Natural killer cell (primary cell): ENCODE measurements at regions not wholly inside any gene's neighbourhood (a gene's known extent, or its start where the extent isn't known, plus 50 kb on each side); places are given as distances from the start of the nearest gene placed in this dataset.

ENCODE experiments used
- ATAC-seq, 3 donors: fragments of 150-1000 bp in 2 of 3; fragments of 200-7000 bp in 1 of 3; cut with Tn5 transposase; 1 replicate in 1 of 3; 2 replicates in 2 of 3; pipeline ENCODE4 v1.10.0; 2021; ENCODE audit warnings: mild to moderate bottlenecking in 2 of 3, moderate library complexity in 2 of 3
- DNase-seq, 2 donors: peaks; one replicate each; pipeline versions ENCODE4 v3.0.0 to v3.0.0-alpha.2; 2013 to 2021; ENCODE audit warnings: mixed read lengths in 1 of 2
- H3K27ac ChIP-seq: one replicate; pipeline ENCODE4 v1.5.1; 2013; ENCODE audit warnings: mild to moderate bottlenecking, low read length
- H3K27me3 ChIP-seq: one replicate; pipeline ENCODE4 v1.6.1; 2013; ENCODE audit warnings: low read length; ENCODE audit not compliant: control insufficient read depth, insufficient read depth
- H3K36me3 ChIP-seq: one replicate; pipeline ENCODE4 v1.6.1; 2013; ENCODE audit warnings: low read length; ENCODE audit not compliant: control insufficient read depth, insufficient read depth
- H3K4me1 ChIP-seq: one replicate; pipeline ENCODE4 v1.6.1; 2013; ENCODE audit warnings: low read length; ENCODE audit not compliant: control insufficient read depth, insufficient read depth
- H3K4me3 ChIP-seq: one replicate; pipeline ENCODE4 v1.5.1; 2013; ENCODE audit warnings: low read length
- H3K9me3 ChIP-seq: one replicate; pipeline ENCODE4 v1.6.1; 2013; ENCODE audit warnings: low read length; ENCODE audit not compliant: control insufficient read depth, insufficient read depth
- H3K27ac Mint-ChIP-seq, 2 donors: one replicate each; pipeline ENCODE4 v1.8.0; 2022; ENCODE audit warnings: mild to moderate bottlenecking in 2 of 2, mixed read lengths in 2 of 2, moderate library complexity in 1 of 2
- H3K27me3 Mint-ChIP-seq, 2 donors: one replicate each; pipeline ENCODE4 v1.8.0; 2022; ENCODE audit warnings: low read depth in 2 of 2, mixed read lengths in 2 of 2
- H3K36me3 Mint-ChIP-seq: one replicate; pipeline ENCODE4 v1.8.0; 2022; ENCODE audit warnings: mixed read lengths
- H3K4me1 Mint-ChIP-seq, 2 donors: one replicate each; pipeline ENCODE4 v1.8.0; 2022; ENCODE audit warnings: mixed read lengths in 2 of 2
- H3K4me3 Mint-ChIP-seq: one replicate; pipeline ENCODE4 v1.8.0; 2022; ENCODE audit warnings: mild to moderate bottlenecking, moderate library complexity, mixed read lengths
- H3K9me3 Mint-ChIP-seq, 2 donors: one replicate each; pipeline ENCODE4 v1.8.0; 2022; ENCODE audit warnings: mixed read lengths in 2 of 2
- WGBS: methylation state at CpG from one replicate; pipeline ENCODE4 v1.1.7; 2013; ENCODE audit warnings: missing lambda C conversion rate; ENCODE audit not compliant: insufficient coverage; 5-methylcytosine and 5-hydroxymethylcytosine counted together
- intact Hi-C: fragments of 100-400 bp; cut with micrococcal nuclease; formaldehyde crosslinking; loops from one replicate; pipeline ENCODE4 v1.14.2; 2022
- TF ChIP-seq, protein P1 (sequence below): fragments of 200-600 bp; IDR thresholded peaks from one replicate; pipeline ENCODE4 v1.8.0; 2022; ENCODE audit warnings: antibody characterized with exemption

DNA sequence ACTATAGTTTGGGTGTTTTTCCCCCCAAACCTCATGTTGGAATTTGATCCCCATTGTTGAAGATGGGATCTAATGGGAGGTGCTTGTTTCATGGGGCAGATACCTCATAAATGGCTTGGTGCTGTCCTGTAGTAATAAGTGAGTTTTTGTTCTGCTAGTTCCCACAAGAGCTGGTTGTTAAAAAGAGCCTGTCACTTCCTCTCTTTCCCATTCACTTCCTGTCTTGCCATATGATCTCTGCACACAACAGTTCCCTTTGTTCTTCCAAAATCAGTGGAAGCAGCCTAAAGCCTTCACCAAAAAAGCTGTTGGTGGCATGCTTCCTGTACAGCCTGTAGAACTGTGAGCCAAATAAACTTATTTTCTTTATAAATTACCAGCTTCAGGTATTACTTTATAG lies 768.2 kb upstream of the VRK2 start:
- intact Hi-C loops, result no loop called here
- DNase-seq, result no peak
- Mint-ChIP-seq H3K36me3 (peaks cover 39% of the 10 kb centered on the region), H3K4me1 (no peaks in the 10 kb centered on the region), H3K27ac (no peak overlapping the region), H3K27me3 (no peaks in the 10 kb centered on the region), H3K4me3 (no peak overlapping the region), H3K9me3 (peaks cover 30 to 39% of the 10 kb centered on the region in 2 donors)
- H3K4me3 ChIP-seq, result no peak overlapping the region
- H3K36me3 ChIP-seq, result no peaks in the 10 kb centered on the region
- H3K9me3 ChIP-seq, result peaks cover 3% of the 10 kb centered on the region
- TF ChIP-seq, protein P1, sequence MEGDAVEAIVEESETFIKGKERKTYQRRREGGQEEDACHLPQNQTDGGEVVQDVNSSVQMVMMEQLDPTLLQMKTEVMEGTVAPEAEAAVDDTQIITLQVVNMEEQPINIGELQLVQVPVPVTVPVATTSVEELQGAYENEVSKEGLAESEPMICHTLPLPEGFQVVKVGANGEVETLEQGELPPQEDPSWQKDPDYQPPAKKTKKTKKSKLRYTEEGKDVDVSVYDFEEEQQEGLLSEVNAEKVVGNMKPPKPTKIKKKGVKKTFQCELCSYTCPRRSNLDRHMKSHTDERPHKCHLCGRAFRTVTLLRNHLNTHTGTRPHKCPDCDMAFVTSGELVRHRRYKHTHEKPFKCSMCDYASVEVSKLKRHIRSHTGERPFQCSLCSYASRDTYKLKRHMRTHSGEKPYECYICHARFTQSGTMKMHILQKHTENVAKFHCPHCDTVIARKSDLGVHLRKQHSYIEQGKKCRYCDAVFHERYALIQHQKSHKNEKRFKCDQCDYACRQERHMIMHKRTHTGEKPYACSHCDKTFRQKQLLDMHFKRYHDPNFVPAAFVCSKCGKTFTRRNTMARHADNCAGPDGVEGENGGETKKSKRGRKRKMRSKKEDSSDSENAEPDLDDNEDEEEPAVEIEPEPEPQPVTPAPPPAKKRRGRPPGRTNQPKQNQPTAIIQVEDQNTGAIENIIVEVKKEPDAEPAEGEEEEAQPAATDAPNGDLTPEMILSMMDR, result no peak
- ATAC-seq, result no peak
- no peaks in the 10 kb centered on the region for H3K27me3 ChIP-seq
- no peak overlapping the region for H3K27ac ChIP-seq
- H3K4me1 ChIP-seq, result no peaks in the 10 kb centered on the region

DNA sequence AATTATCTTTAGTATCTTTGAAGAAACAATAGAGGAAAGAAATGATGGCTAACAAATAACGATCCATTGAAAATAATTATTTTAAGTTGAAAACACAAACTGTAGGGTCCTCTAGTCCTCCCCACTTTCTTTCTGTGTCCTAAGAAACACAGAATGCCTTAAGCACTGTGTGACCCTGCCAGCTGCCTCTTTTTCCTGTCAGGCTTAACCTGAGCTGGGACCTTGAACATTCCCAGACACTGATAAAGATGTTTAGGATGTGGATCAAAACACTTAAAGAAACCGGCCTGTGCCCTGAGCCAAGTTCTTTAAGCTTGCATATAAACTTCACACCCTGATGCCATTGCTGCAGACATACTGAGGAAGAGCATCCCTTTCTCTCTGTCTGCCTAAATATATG lies 755.4 kb upstream of the VRK2 start:
- H3K9me3 Mint-ChIP-seq, result peaks cover 2 to 12% of the 10 kb centered on the region in 2 donors
- Histone ChIP-seq H3K27ac (no peak overlapping the region), H3K36me3 (no peaks in the 10 kb centered on the region), H3K27me3 (no peaks in the 10 kb centered on the region), H3K4me1 (no peaks in the 10 kb centered on the region), H3K9me3 (no peaks in the 10 kb centered on the region), H3K4me3 (no peak overlapping the region)
- H3K36me3 Mint-ChIP-seq, result no peaks in the 10 kb centered on the region
- DNase-seq (no peak), ATAC-seq (no peak)
- WGBS, result 93% methylated on average over 2 of the region's 2 CpGs
- intact Hi-C loops, result no loop called here
- no peak overlapping the region for H3K4me3 Mint-ChIP-seq
- TF ChIP-seq, protein P1, result no peak
- H3K27ac Mint-ChIP-seq, result no peak overlapping the region
- H3K4me1 Mint-ChIP-seq, result no peaks in the 10 kb centered on the region
- H3K27me3 Mint-ChIP-seq, result no peaks in the 10 kb centered on the region

DNA sequence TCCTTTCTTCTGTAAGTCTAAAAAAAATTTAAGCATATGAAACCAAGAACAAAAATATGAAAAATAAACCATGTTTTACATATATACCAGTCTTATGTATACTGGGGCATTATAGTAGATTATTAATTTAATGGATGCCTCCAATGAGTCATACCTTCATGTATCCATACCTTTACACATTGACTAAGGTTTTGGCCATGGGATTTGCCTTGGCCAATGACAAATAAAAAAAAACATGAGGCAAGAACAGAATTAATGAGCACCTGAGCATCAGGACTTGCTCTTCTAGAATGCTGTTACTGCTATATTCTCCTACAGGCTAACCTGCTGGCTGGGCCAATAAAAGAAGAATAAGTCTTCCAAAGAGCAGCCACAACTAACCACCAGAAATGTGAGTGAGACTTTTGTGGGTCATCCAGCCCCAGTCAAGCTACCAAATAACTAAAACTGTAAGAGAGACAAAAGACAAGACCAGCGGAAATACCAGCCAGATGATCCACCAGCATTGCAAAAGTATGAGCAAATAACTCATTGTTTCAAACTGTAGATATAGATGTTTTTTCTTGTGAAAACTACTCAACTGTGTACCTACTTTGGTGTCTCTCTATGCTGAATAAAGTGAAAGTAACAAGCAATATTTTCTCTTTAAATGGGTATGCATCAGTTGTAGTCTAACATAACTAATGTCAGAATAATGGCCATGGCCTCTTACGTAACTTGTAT lies 749.6 kb upstream of the VRK2 start:
- Mint-ChIP-seq H3K4me1 (no peaks in the 10 kb centered on the region), H3K36me3 (peaks cover 8% of the 10 kb centered on the region), H3K27me3 (no peaks in the 10 kb centered on the region), H3K27ac (no peak overlapping the region), H3K4me3 (no peak overlapping the region), H3K9me3 (peaks cover 5 to 17% of the 10 kb centered on the region in 2 donors)
- intact Hi-C loops, result no loop called here
- 100% methylated on average over 1 of the region's 2 CpGs for WGBS
- TF ChIP-seq, protein P1, result no peak
- DNase-seq, result no peak
- ATAC-seq, result no peak
- no peak overlapping the region for H3K27ac ChIP-seq
- H3K36me3 ChIP-seq, result no peaks in the 10 kb centered on the region
- no peak overlapping the region for H3K4me3 ChIP-seq
- no peaks in the 10 kb centered on the region for H3K27me3 ChIP-seq
- H3K4me1 ChIP-seq, result no peaks in the 10 kb centered on the region
- no peaks in the 10 kb centered on the region for H3K9me3 ChIP-seq

DNA sequence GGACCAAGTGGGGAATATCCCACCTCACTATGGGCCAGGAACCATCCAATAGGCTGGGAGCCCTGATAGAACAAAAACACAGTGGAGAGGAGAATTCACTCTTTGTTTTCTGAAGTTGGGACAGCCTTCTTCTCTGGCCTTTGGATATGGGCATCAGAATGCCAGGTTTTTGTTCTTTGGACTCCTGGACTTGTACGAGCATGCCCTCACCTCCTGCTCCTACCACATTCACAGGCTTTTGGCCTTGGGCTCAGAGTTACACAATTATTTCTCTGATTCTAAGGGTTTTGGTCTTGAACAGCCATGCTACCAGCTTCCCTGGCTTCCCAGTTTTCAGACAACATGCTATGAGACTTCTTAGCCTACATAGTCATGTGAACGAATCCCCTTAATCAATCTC lies 732.9 kb upstream of the VRK2 start:
- intact Hi-C loops, result no loop called here
- no peaks in the 10 kb centered on the region for H3K4me1 ChIP-seq
- H3K27me3 ChIP-seq, result no peaks in the 10 kb centered on the region
- TF ChIP-seq, protein P1, result no peak
- no peaks in the 10 kb centered on the region for H3K9me3 ChIP-seq
- no peak for ATAC-seq
- H3K27ac Mint-ChIP-seq, result no peak overlapping the region
- H3K4me1 Mint-ChIP-seq, result no peaks in the 10 kb centered on the region
- H3K36me3 Mint-ChIP-seq, result peaks cover 7% of the 10 kb centered on the region
- WGBS, result 85% methylated on average over 2 of the region's 2 CpGs
- H3K4me3 Mint-ChIP-seq, result no peak overlapping the region
- H3K27me3 Mint-ChIP-seq, result no peaks in the 10 kb centered on the region
- no peak for DNase-seq
- H3K27ac ChIP-seq, result no peak overlapping the region
- H3K4me3 ChIP-seq, result no peak overlapping the region
- no peaks in the 10 kb centered on the region for H3K36me3 ChIP-seq
- peaks cover 17 to 26% of the 10 kb centered on the region in 2 donors for H3K9me3 Mint-ChIP-seq
